ENCODE measurements at regions not wholly inside any gene's neighbourhood (a gene's known extent, or its start where the extent isn't known, plus 50 kb on each side); places are given as distances from the start of the nearest gene placed in this dataset.

- Histone ChIP-seq H3K4me1 (ENCODE audit: low read length) (peaks cover 8% of the 10 kb centered on the region; the same call in 1 of the 2 replicates), H2AFZ (ENCODE audit: low read length) (no peak overlapping the region), H3K27me3 (replicated peaks; ENCODE audit: insufficient read depth, low read length) (no peaks in the 10 kb centered on the region), H3F3A (ENCODE audit: insufficient read depth, low read length) (no peaks in the 10 kb centered on the region), H3K9ac (ENCODE audit: low read length) (no peak overlapping the region), H3K36me3 (replicated peaks; ENCODE audit: insufficient read depth, low read length) (no peaks in the 10 kb centered on the region), H3K27ac (ENCODE audit: low read length) (no peak overlapping the region), H3K4me3 (ENCODE audit: low read length) (no peak overlapping the region), H3K9me3 (replicated peaks; ENCODE audit: insufficient read depth, low read length) (no peaks in the 10 kb centered on the region), H3K4me2 (ENCODE audit: low read depth, low read length) (no peak overlapping the region), H3K79me2 (ENCODE audit: low read length) (no peaks in the 10 kb centered on the region), H4K20me1 (ENCODE audit: insufficient read depth, low read length) (no peaks in the 10 kb centered on the region), H3K9me2 (replicated peaks; ENCODE audit: insufficient read depth, low read length) (no peaks in the 10 kb centered on the region)
- DNase-seq, result no peak
- TF ChIP-seq CTCF (IDR thresholded peaks at IDR 0.05; ENCODE audit: low read length), result no peak
- no peak for TF ChIP-seq EZH2 (optimal IDR thresholded peaks at IDR 0.05; ENCODE audit: low read depth, low read length)
- TF ChIP-seq EZH2phosphoT487 (IDR thresholded peaks at IDR 0.05; ENCODE audit: low read length), result no peak
These were observed 1032.2 kb upstream of the SEMA6D start for GRCh38 chr15:46685096-46685495.

GRCh38 chr15:46685681-46686080, 1031.6 kb upstream of the SEMA6D start:
- TF ChIP-seq EZH2phosphoT487 (IDR thresholded peaks at IDR 0.05; ENCODE audit: low read length), result no peak
- TF ChIP-seq CTCF (IDR thresholded peaks at IDR 0.05; ENCODE audit: low read length), result no peak
- no peak for TF ChIP-seq EZH2 (optimal IDR thresholded peaks at IDR 0.05; ENCODE audit: low read depth, low read length)
- H3K79me2 ChIP-seq (ENCODE audit: low read length), result no peaks in the 10 kb centered on the region
- no peak overlapping the region for H3K27ac ChIP-seq (ENCODE audit: low read length)
- H3K9me2 ChIP-seq (replicated peaks; ENCODE audit: insufficient read depth, low read length), result no peaks in the 10 kb centered on the region
- no peaks in the 10 kb centered on the region for H4K20me1 ChIP-seq (ENCODE audit: insufficient read depth, low read length)
- no peaks in the 10 kb centered on the region for H3F3A ChIP-seq (ENCODE audit: insufficient read depth, low read length)
- no peaks in the 10 kb centered on the region for H3K9me3 ChIP-seq (replicated peaks; ENCODE audit: insufficient read depth, low read length)
- H3K27me3 ChIP-seq (replicated peaks; ENCODE audit: insufficient read depth, low read length), result no peaks in the 10 kb centered on the region
- DNase-seq, result no peak
- H3K4me2 ChIP-seq (ENCODE audit: low read depth, low read length), result no peak overlapping the region
- H3K4me1 ChIP-seq (ENCODE audit: low read length), result peaks cover 8% of the 10 kb centered on the region; the same call in 1 of the 2 replicates
- no peak overlapping the region for H3K9ac ChIP-seq (ENCODE audit: low read length)
- no peak overlapping the region for H3K4me3 ChIP-seq (ENCODE audit: low read length)
- no peaks in the 10 kb centered on the region for H3K36me3 ChIP-seq (replicated peaks; ENCODE audit: insufficient read depth, low read length)
- H2AFZ ChIP-seq (ENCODE audit: low read length), result no peak overlapping the region

GRCh38 chr15:46696281-46696680, 1021.0 kb upstream of the SEMA6D start:
- H3K79me2 ChIP-seq (ENCODE audit: low read length), result no peaks in the 10 kb centered on the region
- DNase-seq, result no peak
- no peaks in the 10 kb centered on the region for H3F3A ChIP-seq (ENCODE audit: insufficient read depth, low read length)
- TF ChIP-seq EZH2 (optimal IDR thresholded peaks at IDR 0.05; ENCODE audit: low read depth, low read length), result no peak
- H3K9me3 ChIP-seq (replicated peaks; ENCODE audit: insufficient read depth, low read length), result no peaks in the 10 kb centered on the region
- H3K36me3 ChIP-seq (replicated peaks; ENCODE audit: insufficient read depth, low read length), result no peaks in the 10 kb centered on the region
- H3K4me1 ChIP-seq (ENCODE audit: low read length), result peaks cover 3% of the 10 kb centered on the region; the same call in 1 of the 2 replicates
- H3K4me2 ChIP-seq (ENCODE audit: low read depth, low read length), result no peak overlapping the region
- H3K9ac ChIP-seq (ENCODE audit: low read length), result no peak overlapping the region
- no peaks in the 10 kb centered on the region for H4K20me1 ChIP-seq (ENCODE audit: insufficient read depth, low read length)
- H3K27me3 ChIP-seq (replicated peaks; ENCODE audit: insufficient read depth, low read length), result no peaks in the 10 kb centered on the region
- H3K27ac ChIP-seq (ENCODE audit: low read length), result no peak overlapping the region
- H2AFZ ChIP-seq (ENCODE audit: low read length), result no peak overlapping the region
- H3K4me3 ChIP-seq (ENCODE audit: low read length), result no peak overlapping the region
- H3K9me2 ChIP-seq (replicated peaks; ENCODE audit: insufficient read depth, low read length), result no peaks in the 10 kb centered on the region

- no peak overlapping the region for H2AFZ ChIP-seq (ENCODE audit: low read length)
- peaks cover 22% of the 10 kb centered on the region for H3F3A ChIP-seq (ENCODE audit: insufficient read depth, low read length)
- DNase-seq, result no peak
- H3K9me2 ChIP-seq (replicated peaks; ENCODE audit: insufficient read depth, low read length), result no peaks in the 10 kb centered on the region
- H3K4me2 ChIP-seq (ENCODE audit: low read depth, low read length), result no peak overlapping the region
- no peaks in the 10 kb centered on the region for H3K79me2 ChIP-seq (ENCODE audit: low read length)
- H3K36me3 ChIP-seq (replicated peaks; ENCODE audit: insufficient read depth, low read length), result no peaks in the 10 kb centered on the region
- no peak overlapping the region for H3K4me3 ChIP-seq (ENCODE audit: low read length)
- H3K4me1 ChIP-seq (ENCODE audit: low read length), result peaks cover 37% of the 10 kb centered on the region
- no peaks in the 10 kb centered on the region for H3K27me3 ChIP-seq (replicated peaks; ENCODE audit: insufficient read depth, low read length)
- TF ChIP-seq CTCF (IDR thresholded peaks at IDR 0.05; ENCODE audit: low read length), result no peak
- no peak for TF ChIP-seq EZH2 (optimal IDR thresholded peaks at IDR 0.05; ENCODE audit: low read depth, low read length)
- no peak for TF ChIP-seq EZH2phosphoT487 (IDR thresholded peaks at IDR 0.05; ENCODE audit: low read length)
- H3K9ac ChIP-seq (ENCODE audit: low read length), result no peak overlapping the region
- no peaks in the 10 kb centered on the region for H4K20me1 ChIP-seq (ENCODE audit: insufficient read depth, low read length)
- H3K9me3 ChIP-seq (replicated peaks; ENCODE audit: insufficient read depth, low read length), result no peaks in the 10 kb centered on the region
- H3K27ac ChIP-seq (ENCODE audit: low read length), result no peak overlapping the region
These were observed 1016.0 kb upstream of the SEMA6D start for GRCh38 chr15:46701346-46701745.

All from MM.1S (cell line).